Panc1 (cell line): ENCODE measurements at regions not wholly inside any gene's neighbourhood (a gene's known extent, or its start where the extent isn't known, plus 50 kb on each side); places are given as distances from the start of the nearest gene placed in this dataset.

Experiments used
- POLR2AphosphoS5 ChIP-seq: IDR thresholded peaks from 2 replicates; pipeline ENCODE4 v1.6.1; 2012; ENCODE audit warnings: mild to moderate bottlenecking, low read depth, low read length, moderate library complexity
- REST ChIP-seq, 2 experiments: IDR thresholded peaks; 2 replicates each; pipeline ENCODE4 v1.6.1; 2011 to 2012; ENCODE audit warnings: low read depth in 2 of 2, control low read depth in 1 of 2, low read length in 1 of 2, mild to moderate bottlenecking in 1 of 2, moderate library complexity in 1 of 2; ENCODE audit not compliant: insufficient read depth in 1 of 2
- SIN3A ChIP-seq: IDR thresholded peaks from 2 replicates; pipeline ENCODE4 v1.6.1; 2012; ENCODE audit warnings: low read depth, mild to moderate bottlenecking, low read length, moderate library complexity, borderline replicate concordance; ENCODE audit not compliant: insufficient read depth
- TCF7L2 ChIP-seq: IDR thresholded peaks from 2 replicates; pipeline ENCODE4 v1.6.1; 2011; ENCODE audit warnings: mild to moderate bottlenecking, low read depth, low read length, inconsistent platforms
- TF ChIP-seq, protein P1 (sequence below): fragments of 450-650 bp; IDR thresholded peaks from 2 replicates; pipeline ENCODE4 v1.5.1; 2017; ENCODE audit warnings: mild to moderate bottlenecking

GRCh38 chr7:26482927-26483326 is 191.3 kb downstream of the SNX10 start:
- TF ChIP-seq, protein P1, sequence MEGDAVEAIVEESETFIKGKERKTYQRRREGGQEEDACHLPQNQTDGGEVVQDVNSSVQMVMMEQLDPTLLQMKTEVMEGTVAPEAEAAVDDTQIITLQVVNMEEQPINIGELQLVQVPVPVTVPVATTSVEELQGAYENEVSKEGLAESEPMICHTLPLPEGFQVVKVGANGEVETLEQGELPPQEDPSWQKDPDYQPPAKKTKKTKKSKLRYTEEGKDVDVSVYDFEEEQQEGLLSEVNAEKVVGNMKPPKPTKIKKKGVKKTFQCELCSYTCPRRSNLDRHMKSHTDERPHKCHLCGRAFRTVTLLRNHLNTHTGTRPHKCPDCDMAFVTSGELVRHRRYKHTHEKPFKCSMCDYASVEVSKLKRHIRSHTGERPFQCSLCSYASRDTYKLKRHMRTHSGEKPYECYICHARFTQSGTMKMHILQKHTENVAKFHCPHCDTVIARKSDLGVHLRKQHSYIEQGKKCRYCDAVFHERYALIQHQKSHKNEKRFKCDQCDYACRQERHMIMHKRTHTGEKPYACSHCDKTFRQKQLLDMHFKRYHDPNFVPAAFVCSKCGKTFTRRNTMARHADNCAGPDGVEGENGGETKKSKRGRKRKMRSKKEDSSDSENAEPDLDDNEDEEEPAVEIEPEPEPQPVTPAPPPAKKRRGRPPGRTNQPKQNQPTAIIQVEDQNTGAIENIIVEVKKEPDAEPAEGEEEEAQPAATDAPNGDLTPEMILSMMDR = no peak
- TF ChIP-seq POLR2AphosphoS5 = no peak
- no peak for TF ChIP-seq REST (IDR thresholded peaks at IDR 0.05; ENCODE audit: insufficient read depth in 1 of 2, low read depth in 2 of 2, low read length in 1 of 2)
- no peak for TF ChIP-seq TCF7L2
- TF ChIP-seq SIN3A = no peak
